ENCODE measurements at regions not wholly inside any gene's neighbourhood (a gene's known extent, or its start where the extent isn't known, plus 50 kb on each side); places are given as distances from the start of the nearest gene placed in this dataset.

DNA sequence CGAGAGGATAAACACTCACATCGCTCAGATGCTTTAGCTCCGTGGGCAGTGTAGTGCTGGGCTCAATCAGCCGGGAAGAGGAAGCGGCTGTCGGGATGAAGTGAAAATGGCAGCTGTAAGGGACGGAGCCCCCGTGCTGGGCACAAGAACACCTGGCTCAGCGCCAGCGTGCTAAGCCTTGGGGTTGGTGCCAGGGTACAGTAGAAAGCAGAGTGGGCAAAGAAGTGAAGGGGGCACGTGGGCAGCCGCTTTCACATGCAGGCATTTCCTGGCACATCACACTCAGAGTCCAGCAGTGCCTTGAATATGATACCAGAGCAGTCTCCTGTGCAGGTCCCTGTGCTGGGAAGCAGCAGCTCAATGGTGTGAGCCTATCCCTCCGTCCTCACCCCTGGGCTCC lies 51.1 kb upstream of the FOXF1 start:
- TF ChIP-seq, protein P1, sequence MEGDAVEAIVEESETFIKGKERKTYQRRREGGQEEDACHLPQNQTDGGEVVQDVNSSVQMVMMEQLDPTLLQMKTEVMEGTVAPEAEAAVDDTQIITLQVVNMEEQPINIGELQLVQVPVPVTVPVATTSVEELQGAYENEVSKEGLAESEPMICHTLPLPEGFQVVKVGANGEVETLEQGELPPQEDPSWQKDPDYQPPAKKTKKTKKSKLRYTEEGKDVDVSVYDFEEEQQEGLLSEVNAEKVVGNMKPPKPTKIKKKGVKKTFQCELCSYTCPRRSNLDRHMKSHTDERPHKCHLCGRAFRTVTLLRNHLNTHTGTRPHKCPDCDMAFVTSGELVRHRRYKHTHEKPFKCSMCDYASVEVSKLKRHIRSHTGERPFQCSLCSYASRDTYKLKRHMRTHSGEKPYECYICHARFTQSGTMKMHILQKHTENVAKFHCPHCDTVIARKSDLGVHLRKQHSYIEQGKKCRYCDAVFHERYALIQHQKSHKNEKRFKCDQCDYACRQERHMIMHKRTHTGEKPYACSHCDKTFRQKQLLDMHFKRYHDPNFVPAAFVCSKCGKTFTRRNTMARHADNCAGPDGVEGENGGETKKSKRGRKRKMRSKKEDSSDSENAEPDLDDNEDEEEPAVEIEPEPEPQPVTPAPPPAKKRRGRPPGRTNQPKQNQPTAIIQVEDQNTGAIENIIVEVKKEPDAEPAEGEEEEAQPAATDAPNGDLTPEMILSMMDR (IDR thresholded peaks at IDR 0.05): no peak
- no peaks in the 10 kb centered on the region for H3K36me3 Mint-ChIP-seq (ENCODE audit: low read depth)
- peaks cover 37% of the 10 kb centered on the region for H3K27me3 Mint-ChIP-seq (ENCODE audit: low read depth, poor library complexity)
- H3K9me3 Mint-ChIP-seq: peaks cover 30% of the 10 kb centered on the region
- peaks cover 40% of the 10 kb centered on the region for H3K4me1 Mint-ChIP-seq
- no peak overlapping the region for H3K27ac Mint-ChIP-seq
- DNase-seq: no peak
- H3K4me3 Mint-ChIP-seq: no peak overlapping the region

Data from nephron progenitor cell (in vitro differentiated cells).